Peyer's patch (tissue), 4 donors: ENCODE measurements at regions not wholly inside any gene's neighbourhood (a gene's known extent, or its start where the extent isn't known, plus 50 kb on each side); places are given as distances from the start of the nearest gene placed in this dataset.

Experiments used
- CTCF ChIP-seq, 6 experiments: fragments of 450-650 bp in 4 of 6; fragments of 200-600 bp in 2 of 6; sonication (generic) in 1 of 6; IDR thresholded peaks; one replicate each; pipeline ENCODE4 v1.5.1; 2017 to 2019; ENCODE audit warnings: antibody characterized with exemption in 6 of 6, mild to moderate bottlenecking in 3 of 6, moderate library complexity in 1 of 6
- POLR2A ChIP-seq, 2 donors: fragments of 450-650 bp; IDR thresholded peaks; one replicate each; pipeline ENCODE4 v1.5.1; 2017; ENCODE audit warnings: antibody characterized with exemption in 2 of 2, mild to moderate bottlenecking in 2 of 2, moderate library complexity in 2 of 2

- TF ChIP-seq POLR2A (IDR thresholded peaks at IDR 0.05) (no peak), CTCF (IDR thresholded peaks at IDR 0.05) (no peak)
These were observed 50.2 kb upstream of the DNAH14 start for GRCh38 chr1:224879162-224879803.
